K562 (cell line): ENCODE measurements at regions not wholly inside any gene's neighbourhood (a gene's known extent, or its start where the extent isn't known, plus 50 kb on each side); places are given as distances from the start of the nearest gene placed in this dataset. TPM values are rescaled to one million over a fixed set of nuclear protein-coding genes. Genes with fewer than 3 reads are reported as not detected.

Experiments used
- ATAC-seq: fragments of 200-7000 bp; cut with Tn5 transposase; 3 replicates; pipeline ENCODE4 v1.9.1; 2020; ENCODE audit warnings: moderate library complexity
- BruUV-seq: library from RNA; stranded (reverse); fragments of 400-500 nt; replicated peaks from 2 replicates; lab custom pipeline; 2021; lab: Mats Ljungman, UMichigan
- CTCF ChIA-PET: fragments of 300-600 bp; formaldehyde crosslinking; extraction: SDS; loops from one replicate; lab custom pipeline; 2021; ENCODE audit warnings: low intra/inter-chr PET ratio; lab: Yijun Ruan, JAX
- POLR2A ChIA-PET: fragments of 300-600, 350-650 bp; sonication (Branson Sonifier 250); formaldehyde crosslinking; extraction: SDS; loops from one replicate; lab custom pipeline; 2021; ENCODE audit warnings: antibody characterized with exemption, inconsistent platforms; lab: Yijun Ruan, JAX
- DNase-seq, 4 experiments: peaks; one replicate each; pipeline versions ENCODE4 v3.0.0 to v3.0.0-alpha.2; 2011 to 2018; ENCODE audit warnings: low spot score in 3 of 4, mixed read lengths in 3 of 4; ENCODE audit errors: extremely low read depth in 1 of 4
- FAIRE-seq: peaks from 2 replicates; lab custom pipeline; 2011; peaks lifted over from hg19 to GRCh38; lab: Jason Lieb, UNC
- H2AFZ ChIP-seq: 2 replicates; pipeline ENCODE4 v1.6.0; 2011; ENCODE audit warnings: low read depth, low read length, control low read depth, inconsistent platforms
- H3K27ac ChIP-seq: fragments of 200-600 bp; 3 replicates; pipeline ENCODE4 v1.8.0; 2011; ENCODE audit warnings: low read depth, mild to moderate bottlenecking, control low read depth, inconsistent platforms, low read length, moderate library complexity, mixed read lengths; ENCODE audit errors: extremely low read depth
- H3K27me3 ChIP-seq, 2 experiments: fragments of 300-600 bp in 1 of 2; 2 replicates in 1 of 2; 3 replicates in 1 of 2; pipeline versions ENCODE4 v1.6.0 to v1.8.0; 2011; ENCODE audit warnings: inconsistent platforms in 2 of 2, low read length in 2 of 2, mild to moderate bottlenecking in 1 of 2, mixed read lengths in 1 of 2, moderate library complexity in 1 of 2; ENCODE audit not compliant: control insufficient read depth in 2 of 2, insufficient read depth in 2 of 2
- H3K36me3 ChIP-seq: fragments of 300-600 bp; 3 replicates; pipeline ENCODE4 v1.8.0; 2011; ENCODE audit warnings: mild to moderate bottlenecking, low read length, inconsistent platforms; ENCODE audit not compliant: control insufficient read depth, insufficient read depth
- H3K4me1 ChIP-seq, 2 experiments: fragments of 200-600 bp in 1 of 2; replicated peaks in 1 of 2; 2 replicates in 1 of 2; 3 replicates in 1 of 2; pipeline versions ENCODE4 v1.5.1 to v1.8.0; 2011; ENCODE audit warnings: inconsistent platforms in 2 of 2, low read length in 2 of 2, mild to moderate bottlenecking in 1 of 2, mixed read lengths in 1 of 2, moderate library complexity in 1 of 2; ENCODE audit not compliant: control insufficient read depth in 2 of 2, insufficient read depth in 2 of 2
- H3K4me2 ChIP-seq: 2 replicates; pipeline ENCODE4 v1.6.1; 2011; ENCODE audit warnings: low read length, control low read depth, inconsistent platforms, mixed read lengths; ENCODE audit not compliant: insufficient read depth
- H3K4me3 ChIP-seq: fragments of 200-600 bp; sonication (generic), shearing (Covaris generic); 2 replicates; pipeline ENCODE4 v1.5.1; 2016; ENCODE audit warnings: control low read depth, inconsistent platforms
- H3K79me2 ChIP-seq: fragments of 200-600 bp; 3 replicates; pipeline ENCODE4 v1.8.0; 2011; ENCODE audit warnings: low read length, inconsistent platforms; ENCODE audit not compliant: control insufficient read depth, insufficient read depth
- H3K9ac ChIP-seq, 2 experiments: 2 replicates each; pipeline versions ENCODE4 v1.6.0 to v1.6.1; 2011; ENCODE audit warnings: low read depth in 2 of 2, low read length in 2 of 2, control low read depth in 1 of 2, inconsistent platforms in 1 of 2, mild to moderate bottlenecking in 1 of 2, mixed read lengths in 1 of 2; ENCODE audit not compliant: insufficient read depth in 1 of 2
- H3K9me1 ChIP-seq: one replicate; pipeline ENCODE4 v1.6.0; 2011; ENCODE audit warnings: inconsistent platforms, mild to moderate bottlenecking, low read length, moderate library complexity; ENCODE audit not compliant: control insufficient read depth, insufficient read depth
- H3K9me3 ChIP-seq: replicated peaks from 2 replicates; pipeline ENCODE4 v1.5.1; 2011; ENCODE audit warnings: low read depth, low read length, inconsistent platforms; ENCODE audit not compliant: control insufficient read depth, insufficient read depth
- H4K20me1 ChIP-seq: replicated peaks from 2 replicates; pipeline ENCODE4 v1.6.1; 2011; ENCODE audit warnings: low read length, inconsistent platforms, mixed read lengths; ENCODE audit not compliant: control insufficient read depth, insufficient read depth
- BCLAF1 ChIP-seq, 2 experiments: fragments of 450-650 bp in 1 of 2; IDR thresholded peaks; 2 replicates each; pipeline ENCODE4 v1.6.1; 2011 to 2017; ENCODE audit warnings: low read depth in 2 of 2, antibody characterized with exemption in 1 of 2, borderline replicate concordance in 1 of 2, low read length in 1 of 2, mild to moderate bottlenecking in 1 of 2, mixed read lengths in 1 of 2; ENCODE audit not compliant: control insufficient read depth in 1 of 2
- CBX5 ChIP-seq: IDR thresholded peaks from 2 replicates; pipeline ENCODE4 v1.6.1; 2014; ENCODE audit warnings: low read depth, borderline replicate concordance
- CLOCK ChIP-seq: fragments of 250-450 bp; sonication (Bioruptor Pico); IDR thresholded peaks from 2 replicates; pipeline ENCODE4 v1.4.0; 2020; ENCODE audit warnings: mild to moderate bottlenecking, moderate library complexity, borderline replicate concordance
- SRSF9 ChIP-seq: fragments of 200-400 bp; formaldehyde crosslinking; IDR thresholded peaks from 2 replicates; pipeline ENCODE4 v1.6.1; 2017; ENCODE audit warnings: low read depth, low read length, borderline replicate concordance
- ZNF140 ChIP-seq: fragments of 250-450 bp; sonication (Bioruptor Pico); IDR thresholded peaks from 2 replicates; pipeline ENCODE4 v1.8.0; 2021; ENCODE audit warnings: moderate library complexity, mild to moderate bottlenecking, inconsistent platforms
- ZNF696 ChIP-seq: fragments of 250-450 bp; sonication (Bioruptor Pico); conservative IDR thresholded peaks from 2 replicates; pipeline ENCODE4 v1.4.0; 2020; ENCODE audit warnings: mild to moderate bottlenecking, moderate library complexity
- WGBS: fragments of 100-300 bp; shearing (Covaris generic); methylation state at CpG from one replicate; pipeline ENCODE4 v1.1.6; 2016; ENCODE audit warnings: low coverage, mixed read lengths; ENCODE audit not compliant: insufficient coverage; ENCODE audit errors: missing lambda C conversion rate; 5-methylcytosine and 5-hydroxymethylcytosine counted together
- in situ Hi-C: fragments of 300-500 bp; cut with MboI; formaldehyde crosslinking; loops from 4 replicates; pipeline ENCODE4 v1.15.0; 2018; ENCODE audit warnings: inconsistent platforms, mixed read lengths
- intact Hi-C: fragments of 100-400 bp; cut with micrococcal nuclease; formaldehyde crosslinking; loops from 2 replicates; pipeline ENCODE4 v1.14.2; 2022
- small RNA-seq: library from RNA; depleted of rRNA; stranded (forward); fragments of <200 nt; gene quantifications from one replicate; pipeline ENCODE3, GENCODE V24; 2014

GRCh38 chr6:54060286-54060685, 51.0 kb upstream of the MLIP start:
- CTCF ChIA-PET: no interaction called here
- Histone ChIP-seq H3K27me3 (no peaks in the 10 kb centered on the region), H4K20me1 (no peaks in the 10 kb centered on the region), H3K4me2 (no peak overlapping the region), H3K9me1 (no peaks in the 10 kb centered on the region), H3K9me3 (no peaks in the 10 kb centered on the region), H2AFZ (no peak overlapping the region), H3K27ac (no peak overlapping the region), H3K9ac (no peak overlapping the region), H3K4me1 (no peaks in the 10 kb centered on the region), H3K36me3 (no peaks in the 10 kb centered on the region), H3K4me3 (no peak overlapping the region), H3K79me2 (no peaks in the 10 kb centered on the region)
- DNase-seq (no peak), FAIRE-seq (no peak), ATAC-seq (no peak)
- 0% methylated on average over 2 of the region's 2 CpGs for WGBS
- no TSS peak for BruUV-seq
- in situ Hi-C loops: no loop called here
- intact Hi-C loops: no loop called here
- POLR2A ChIA-PET: no interaction called here
- TF ChIP-seq CBX5: no peak
- TF ChIP-seq BCLAF1 (IDR thresholded peaks at IDR 0.05; ENCODE audit: borderline replicate concordance in 1 of 2, control insufficient read depth in 1 of 2, low read depth in 2 of 2, low read length in 1 of 2): no peak
- no peak for TF ChIP-seq SRSF9
- no peak for TF ChIP-seq CLOCK (CRISPR knock-in tag)
- TF ChIP-seq ZNF696 (CRISPR knock-in tag): no peak
- TF ChIP-seq ZNF140 (CRISPR knock-in tag): no peak

Small RNA genes in the stretch of these regions (small RNA-seq; reads per million reads assigned to genes)
- not detected for gene ERHP2
